ENCODE measurements at regions not wholly inside any gene's neighbourhood (a gene's known extent, or its start where the extent isn't known, plus 50 kb on each side); places are given as distances from the start of the nearest gene placed in this dataset.
A peak's percentile ranks its signal among the peaks of the same experiment; 100 is the strongest.

GRCh38 chrX:15165832-15166231 lies 104.1 kb downstream of the ASB9 start (continued):
- peak; percentile 95 for TF ChIP-seq ARID1B (IDR thresholded peaks at IDR 0.05)
- TF ChIP-seq, protein P1, sequence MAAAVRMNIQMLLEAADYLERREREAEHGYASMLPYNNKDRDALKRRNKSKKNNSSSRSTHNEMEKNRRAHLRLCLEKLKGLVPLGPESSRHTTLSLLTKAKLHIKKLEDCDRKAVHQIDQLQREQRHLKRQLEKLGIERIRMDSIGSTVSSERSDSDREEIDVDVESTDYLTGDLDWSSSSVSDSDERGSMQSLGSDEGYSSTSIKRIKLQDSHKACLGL (CRISPR knock-in tag; IDR thresholded peaks at IDR 0.05; ENCODE audit: borderline replicate concordance, poor library complexity, severe bottlenecking) = no peak
- TF ChIP-seq ZNF436 (CRISPR knock-in tag; IDR thresholded peaks at IDR 0.05) = no peak
- TF ChIP-seq MLX (CRISPR knock-in tag; conservative IDR thresholded peaks at IDR 0.05) = no peak
- TF ChIP-seq REST (IDR thresholded peaks at IDR 0.05; ENCODE audit: borderline replicate concordance) = no peak
- TF ChIP-seq REST (CRISPR knock-in tag; IDR thresholded peaks at IDR 0.05; ENCODE audit: low read depth) = no peak
- TF ChIP-seq ZNF512 (tag; IDR thresholded peaks at IDR 0.05) = no peak
- no peak for TF ChIP-seq NR3C1 (CRISPR knock-in tag; IDR thresholded peaks at IDR 0.05)
- TF ChIP-seq ZNF785 (CRISPR knock-in tag; IDR thresholded peaks at IDR 0.05) = no peak
- TF ChIP-seq, protein P2, sequence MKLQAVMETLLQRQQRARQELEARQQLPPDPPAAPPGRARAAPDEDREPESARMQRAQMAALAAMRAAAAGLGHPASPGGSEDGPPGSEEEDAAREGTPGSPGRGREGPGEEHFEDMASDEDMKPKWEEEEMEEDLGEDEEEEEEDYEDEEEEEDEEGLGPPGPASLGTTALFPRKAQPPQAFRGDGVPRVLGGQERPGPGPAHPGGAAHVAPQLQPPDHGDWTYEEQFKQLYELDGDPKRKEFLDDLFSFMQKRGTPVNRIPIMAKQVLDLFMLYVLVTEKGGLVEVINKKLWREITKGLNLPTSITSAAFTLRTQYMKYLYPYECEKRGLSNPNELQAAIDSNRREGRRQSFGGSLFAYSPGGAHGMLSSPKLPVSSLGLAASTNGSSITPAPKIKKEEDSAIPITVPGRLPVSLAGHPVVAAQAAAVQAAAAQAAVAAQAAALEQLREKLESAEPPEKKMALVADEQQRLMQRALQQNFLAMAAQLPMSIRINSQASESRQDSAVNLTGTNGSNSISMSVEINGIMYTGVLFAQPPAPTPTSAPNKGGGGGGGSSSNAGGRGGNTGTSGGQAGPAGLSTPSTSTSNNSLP (IDR thresholded peaks at IDR 0.05; ENCODE audit: borderline replicate concordance, low read depth, low read length) = no peak
- no peak for TF ChIP-seq ZNF175 (CRISPR knock-in tag; IDR thresholded peaks at IDR 0.05; ENCODE audit: low read depth)
- TF ChIP-seq HSF4 (CRISPR knock-in tag; IDR thresholded peaks at IDR 0.05; ENCODE audit: borderline replicate concordance) = no peak
- no peak for TF ChIP-seq E2F4 (CRISPR knock-in tag; IDR thresholded peaks at IDR 0.05; ENCODE audit: low read depth)
- no peak for TF ChIP-seq ZNF134 (CRISPR knock-in tag; conservative IDR thresholded peaks at IDR 0.05)
- TF ChIP-seq CBFA2T2 (conservative IDR thresholded peaks at IDR 0.05) = peak; percentile 93
- TF ChIP-seq SUPT5H (IDR thresholded peaks at IDR 0.05) = no peak

Measured in K562 (cell line).